ENCODE measurements at regions not wholly inside any gene's neighbourhood (a gene's known extent, or its start where the extent isn't known, plus 50 kb on each side); places are given as distances from the start of the nearest gene placed in this dataset.
A peak's percentile ranks its signal among the peaks of the same experiment; 100 is the strongest.

DNA sequence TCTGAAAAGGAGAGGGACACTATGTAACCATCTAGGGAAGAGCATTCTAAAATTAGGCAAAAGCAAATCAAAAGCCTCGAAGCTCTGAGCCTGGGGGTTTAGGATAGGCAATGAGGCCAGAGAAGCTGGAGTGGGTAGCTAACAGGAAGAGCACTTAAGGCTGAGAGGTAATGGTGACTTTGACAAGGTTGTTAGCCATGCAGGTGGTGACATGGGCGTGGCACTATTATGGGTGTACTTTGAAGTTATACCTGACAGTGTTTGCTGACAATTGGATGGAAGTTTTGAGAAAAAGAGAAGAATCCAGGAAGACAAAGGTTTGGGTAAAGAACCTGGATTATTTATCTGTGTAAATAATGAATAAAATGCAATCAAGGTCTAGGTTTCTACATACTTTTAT, 383.0 kb upstream of the SEMA3C start:
- no peak for DNase-seq (ENCODE audit: low read depth in 2 of 2)
- no peak overlapping the region for H3K9ac ChIP-seq (ENCODE audit: insufficient read depth, low read length)
- no peaks in the 10 kb centered on the region for H3K9me3 ChIP-seq (ENCODE audit: control insufficient read depth, insufficient read depth, low read depth, low read length)
- H3K4me2 ChIP-seq (ENCODE audit: extremely low read depth, insufficient read depth, low read length), result no peak overlapping the region
- peaks cover 11% of the 10 kb centered on the region for H3K4me1 ChIP-seq (ENCODE audit: control insufficient read depth, extremely low read depth, insufficient read depth, low read length)
- H3K4me3 ChIP-seq (replicated peaks in 1 of 4; ENCODE audit: control extremely low read depth in 1 of 4, insufficient read depth in 1 of 4, low read depth in 3 of 4, low read length in 4 of 4), result no peak overlapping the region
- no peaks in the 10 kb centered on the region for H3K79me2 ChIP-seq (ENCODE audit: control insufficient read depth, insufficient read depth, low read length)
- H3K27ac ChIP-seq (ENCODE audit: insufficient read depth, low read length), result no peak overlapping the region
- H3K27me3 ChIP-seq (ENCODE audit: control insufficient read depth, insufficient read depth, low read length), result no peaks in the 10 kb centered on the region
- H3K36me3 ChIP-seq (ENCODE audit: control insufficient read depth, insufficient read depth, low read length), result no peaks in the 10 kb centered on the region
- no peak overlapping the region for H2AFZ ChIP-seq (ENCODE audit: low read length)
- no peak for TF ChIP-seq EZH2 (IDR thresholded peaks at IDR 0.05; ENCODE audit: low read length, missing control alignments)
- TF ChIP-seq, protein P1, sequence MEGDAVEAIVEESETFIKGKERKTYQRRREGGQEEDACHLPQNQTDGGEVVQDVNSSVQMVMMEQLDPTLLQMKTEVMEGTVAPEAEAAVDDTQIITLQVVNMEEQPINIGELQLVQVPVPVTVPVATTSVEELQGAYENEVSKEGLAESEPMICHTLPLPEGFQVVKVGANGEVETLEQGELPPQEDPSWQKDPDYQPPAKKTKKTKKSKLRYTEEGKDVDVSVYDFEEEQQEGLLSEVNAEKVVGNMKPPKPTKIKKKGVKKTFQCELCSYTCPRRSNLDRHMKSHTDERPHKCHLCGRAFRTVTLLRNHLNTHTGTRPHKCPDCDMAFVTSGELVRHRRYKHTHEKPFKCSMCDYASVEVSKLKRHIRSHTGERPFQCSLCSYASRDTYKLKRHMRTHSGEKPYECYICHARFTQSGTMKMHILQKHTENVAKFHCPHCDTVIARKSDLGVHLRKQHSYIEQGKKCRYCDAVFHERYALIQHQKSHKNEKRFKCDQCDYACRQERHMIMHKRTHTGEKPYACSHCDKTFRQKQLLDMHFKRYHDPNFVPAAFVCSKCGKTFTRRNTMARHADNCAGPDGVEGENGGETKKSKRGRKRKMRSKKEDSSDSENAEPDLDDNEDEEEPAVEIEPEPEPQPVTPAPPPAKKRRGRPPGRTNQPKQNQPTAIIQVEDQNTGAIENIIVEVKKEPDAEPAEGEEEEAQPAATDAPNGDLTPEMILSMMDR (conservative IDR thresholded peaks at IDR 0.05 in 1 of 2, IDR thresholded peaks at IDR 0.05 in 1 of 2; ENCODE audit: low read depth in 1 of 2, low read length in 2 of 2), result no peak
- no peaks in the 10 kb centered on the region for H4K20me1 ChIP-seq (ENCODE audit: control insufficient read depth, extremely low read depth, insufficient read depth, low read length)

DNA sequence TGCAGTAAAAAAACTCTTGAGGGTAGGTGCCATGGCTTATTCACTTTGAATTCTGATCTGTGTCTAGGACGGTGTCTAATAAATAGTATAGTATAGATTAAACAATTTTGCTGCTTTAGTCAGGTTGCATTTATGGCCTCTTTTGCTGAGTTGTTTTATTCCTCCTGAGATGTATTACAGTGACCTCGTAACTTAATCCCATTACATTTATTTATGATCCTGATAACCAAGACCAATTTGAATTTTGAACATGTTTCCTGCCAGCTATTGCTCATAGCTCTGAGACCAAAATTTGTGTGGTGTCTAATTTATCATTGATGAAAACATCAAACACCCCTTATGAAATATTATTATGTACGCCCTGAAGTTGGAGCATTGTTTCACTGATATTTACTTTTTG, 381.9 kb upstream of the SEMA3C start:
- no peaks in the 10 kb centered on the region for H3K79me2 ChIP-seq (ENCODE audit: control insufficient read depth, insufficient read depth, low read length)
- H3K4me3 ChIP-seq (replicated peaks in 1 of 4; ENCODE audit: control extremely low read depth in 1 of 4, insufficient read depth in 1 of 4, low read depth in 3 of 4, low read length in 4 of 4), result no peak overlapping the region
- peaks cover 11% of the 10 kb centered on the region for H3K4me1 ChIP-seq (ENCODE audit: control insufficient read depth, extremely low read depth, insufficient read depth, low read length)
- H3K36me3 ChIP-seq (ENCODE audit: control insufficient read depth, insufficient read depth, low read length), result no peaks in the 10 kb centered on the region
- H3K9ac ChIP-seq (ENCODE audit: insufficient read depth, low read length), result no peak overlapping the region
- H3K27ac ChIP-seq (ENCODE audit: insufficient read depth, low read length), result no peak overlapping the region
- H3K9me3 ChIP-seq (ENCODE audit: control insufficient read depth, insufficient read depth, low read depth, low read length), result no peaks in the 10 kb centered on the region
- no peak for TF ChIP-seq EZH2 (IDR thresholded peaks at IDR 0.05; ENCODE audit: low read length, missing control alignments)
- TF ChIP-seq, protein P1 (conservative IDR thresholded peaks at IDR 0.05 in 1 of 2, IDR thresholded peaks at IDR 0.05 in 1 of 2; ENCODE audit: low read depth in 1 of 2, low read length in 2 of 2), result no peak
- no peak overlapping the region for H2AFZ ChIP-seq (ENCODE audit: low read length)
- H4K20me1 ChIP-seq (ENCODE audit: control insufficient read depth, extremely low read depth, insufficient read depth, low read length), result no peaks in the 10 kb centered on the region
- no peaks in the 10 kb centered on the region for H3K27me3 ChIP-seq (ENCODE audit: control insufficient read depth, insufficient read depth, low read length)
- H3K4me2 ChIP-seq (ENCODE audit: extremely low read depth, insufficient read depth, low read length), result no peak overlapping the region
- DNase-seq (ENCODE audit: low read depth in 2 of 2), result peak in 1 of 2 donors; percentile 20

DNA sequence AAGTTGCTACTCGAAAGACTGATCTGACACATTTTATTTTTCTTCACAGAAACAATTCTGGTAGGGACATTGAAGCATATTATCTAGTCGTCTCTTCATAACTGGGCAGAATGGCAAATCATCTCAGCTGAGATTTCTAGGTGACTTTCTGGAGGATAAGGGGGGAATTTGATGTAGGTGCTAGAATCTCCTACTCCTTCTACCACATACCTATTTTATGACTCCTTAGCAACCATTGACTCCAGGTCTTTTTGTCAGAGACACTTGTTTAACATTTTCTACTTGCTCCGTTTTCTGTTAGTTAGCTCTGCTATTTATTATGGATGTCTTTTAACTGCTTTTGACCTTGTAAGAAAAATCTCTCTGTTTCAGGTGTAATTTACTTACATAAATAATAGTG, 380.9 kb upstream of the SEMA3C start:
- peak overlapping the region; percentile 63 for H3K4me2 ChIP-seq (ENCODE audit: extremely low read depth, insufficient read depth, low read length)
- H3K79me2 ChIP-seq (ENCODE audit: control insufficient read depth, insufficient read depth, low read length), result no peaks in the 10 kb centered on the region
- TF ChIP-seq EZH2 (IDR thresholded peaks at IDR 0.05; ENCODE audit: low read length, missing control alignments), result no peak
- TF ChIP-seq, protein P1 (conservative IDR thresholded peaks at IDR 0.05 in 1 of 2, IDR thresholded peaks at IDR 0.05 in 1 of 2; ENCODE audit: low read depth in 1 of 2, low read length in 2 of 2), result no peak
- no peaks in the 10 kb centered on the region for H3K9me3 ChIP-seq (ENCODE audit: control insufficient read depth, insufficient read depth, low read depth, low read length)
- DNase-seq (ENCODE audit: low read depth in 2 of 2), result peak in 1 of 2 donors; percentile 57
- no peaks in the 10 kb centered on the region for H3K27me3 ChIP-seq (ENCODE audit: control insufficient read depth, insufficient read depth, low read length)
- H3K9ac ChIP-seq (ENCODE audit: insufficient read depth, low read length), result no peak overlapping the region
- no peak overlapping the region for H3K4me3 ChIP-seq (replicated peaks in 1 of 4; ENCODE audit: control extremely low read depth in 1 of 4, insufficient read depth in 1 of 4, low read depth in 3 of 4, low read length in 4 of 4)
- no peaks in the 10 kb centered on the region for H4K20me1 ChIP-seq (ENCODE audit: control insufficient read depth, extremely low read depth, insufficient read depth, low read length)
- peaks cover 11% of the 10 kb centered on the region for H3K4me1 ChIP-seq (ENCODE audit: control insufficient read depth, extremely low read depth, insufficient read depth, low read length)
- H2AFZ ChIP-seq (ENCODE audit: low read length), result no peak overlapping the region
- H3K36me3 ChIP-seq (ENCODE audit: control insufficient read depth, insufficient read depth, low read length), result no peaks in the 10 kb centered on the region
- no peak overlapping the region for H3K27ac ChIP-seq (ENCODE audit: insufficient read depth, low read length)

Data from fibroblast of lung (primary cell).